ENCODE measurements at regions not wholly inside any gene's neighbourhood (a gene's known extent, or its start where the extent isn't known, plus 50 kb on each side); places are given as distances from the start of the nearest gene placed in this dataset.

DNA sequence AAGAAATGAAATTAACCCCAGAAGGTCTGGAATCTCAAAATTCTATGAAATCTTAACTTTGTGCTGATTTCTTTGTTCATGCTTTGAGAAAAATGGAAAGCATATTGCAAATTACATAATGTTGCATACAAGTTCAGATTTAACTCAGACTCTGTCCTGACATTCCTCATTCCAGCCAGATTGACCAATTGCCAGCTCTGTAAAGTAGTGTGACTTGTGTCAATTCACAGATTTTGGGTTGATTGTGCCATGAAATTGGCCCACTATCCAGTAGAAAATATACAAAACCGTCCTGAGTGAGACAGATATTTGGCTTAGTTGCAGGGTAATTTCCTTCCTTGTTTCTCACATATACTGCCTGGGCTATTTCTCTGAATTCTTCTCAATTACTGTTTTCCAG is 1312.6 kb downstream of the ROBO1 start:
- no peaks in the 10 kb centered on the region for H3K36me3 ChIP-seq (ENCODE audit: insufficient read depth, low read length)
- no peaks in the 10 kb centered on the region for H3K4me1 ChIP-seq (ENCODE audit: insufficient read depth, low read length, poor library complexity, severe bottlenecking)
- no peak for TF ChIP-seq EZH2phosphoT487 (IDR thresholded peaks at IDR 0.05; ENCODE audit: borderline replicate concordance)
- TF ChIP-seq, protein P1, sequence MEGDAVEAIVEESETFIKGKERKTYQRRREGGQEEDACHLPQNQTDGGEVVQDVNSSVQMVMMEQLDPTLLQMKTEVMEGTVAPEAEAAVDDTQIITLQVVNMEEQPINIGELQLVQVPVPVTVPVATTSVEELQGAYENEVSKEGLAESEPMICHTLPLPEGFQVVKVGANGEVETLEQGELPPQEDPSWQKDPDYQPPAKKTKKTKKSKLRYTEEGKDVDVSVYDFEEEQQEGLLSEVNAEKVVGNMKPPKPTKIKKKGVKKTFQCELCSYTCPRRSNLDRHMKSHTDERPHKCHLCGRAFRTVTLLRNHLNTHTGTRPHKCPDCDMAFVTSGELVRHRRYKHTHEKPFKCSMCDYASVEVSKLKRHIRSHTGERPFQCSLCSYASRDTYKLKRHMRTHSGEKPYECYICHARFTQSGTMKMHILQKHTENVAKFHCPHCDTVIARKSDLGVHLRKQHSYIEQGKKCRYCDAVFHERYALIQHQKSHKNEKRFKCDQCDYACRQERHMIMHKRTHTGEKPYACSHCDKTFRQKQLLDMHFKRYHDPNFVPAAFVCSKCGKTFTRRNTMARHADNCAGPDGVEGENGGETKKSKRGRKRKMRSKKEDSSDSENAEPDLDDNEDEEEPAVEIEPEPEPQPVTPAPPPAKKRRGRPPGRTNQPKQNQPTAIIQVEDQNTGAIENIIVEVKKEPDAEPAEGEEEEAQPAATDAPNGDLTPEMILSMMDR (conservative IDR thresholded peaks at IDR 0.05; ENCODE audit: low read length), result no peak
- H3K9me2 ChIP-seq (replicated peaks; ENCODE audit: low read depth, low read length), result no peaks in the 10 kb centered on the region
- H3K27me3 ChIP-seq (ENCODE audit: insufficient read depth, low read length, poor library complexity, severe bottlenecking), result no peaks in the 10 kb centered on the region
- H3F3A ChIP-seq (ENCODE audit: low read depth), result no peaks in the 10 kb centered on the region
- H3K4me2 ChIP-seq (ENCODE audit: low read depth, low read length, poor library complexity, severe bottlenecking), result no peak overlapping the region
- H3K4me3 ChIP-seq (ENCODE audit: low read length, poor library complexity, severe bottlenecking), result no peak overlapping the region
- H3K9me3 ChIP-seq (ENCODE audit: insufficient read depth, low read depth, low read length), result no peaks in the 10 kb centered on the region
- no peaks in the 10 kb centered on the region for H3K79me2 ChIP-seq (ENCODE audit: insufficient read depth, low read length)
- H2AFZ ChIP-seq (ENCODE audit: low read length), result no peak overlapping the region
- H4K20me1 ChIP-seq (ENCODE audit: insufficient read depth, low read length, poor library complexity, severe bottlenecking), result no peaks in the 10 kb centered on the region
- no peak overlapping the region for H3K9ac ChIP-seq (ENCODE audit: low read depth, low read length, poor library complexity, severe bottlenecking)

DNA sequence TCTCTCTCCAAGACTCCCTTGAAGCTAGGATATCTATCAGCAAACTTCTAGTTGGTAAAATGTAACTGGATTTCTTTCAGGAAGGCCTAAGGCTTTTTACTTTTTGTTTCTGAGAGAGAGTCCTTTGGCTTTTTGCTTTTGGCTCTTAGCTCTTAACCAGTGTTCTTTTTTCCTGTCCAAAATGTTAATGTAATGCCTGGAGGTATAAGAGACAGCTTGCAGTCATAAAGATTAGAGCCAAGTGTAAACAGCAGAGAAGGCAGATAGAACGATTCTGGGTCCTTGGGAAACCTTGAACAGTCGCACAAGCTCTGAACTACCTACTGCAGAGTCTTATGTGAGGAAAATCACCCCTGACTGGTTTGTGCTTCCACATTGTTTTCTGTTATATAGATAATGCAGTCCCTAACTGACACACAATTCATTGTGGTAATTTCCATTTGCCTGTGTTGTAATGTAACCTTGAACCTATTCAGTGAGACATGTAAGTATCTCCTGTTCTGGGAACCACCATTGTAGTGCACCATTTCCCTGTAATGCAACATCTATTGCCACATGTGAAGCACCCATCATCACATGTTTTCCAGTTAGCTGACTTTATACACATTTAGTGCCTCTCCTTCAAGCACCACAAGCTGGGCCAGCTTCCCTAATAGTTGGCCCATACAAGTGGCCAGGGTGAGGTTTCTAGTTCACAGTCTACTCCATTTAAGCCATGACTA is 1311.9 kb downstream of the ROBO1 start:
- no peak overlapping the region for H2AFZ ChIP-seq (ENCODE audit: low read length)
- H3K4me2 ChIP-seq (ENCODE audit: low read depth, low read length, poor library complexity, severe bottlenecking), result no peak overlapping the region
- no peaks in the 10 kb centered on the region for H3K36me3 ChIP-seq (ENCODE audit: insufficient read depth, low read length)
- H3K9me3 ChIP-seq (ENCODE audit: insufficient read depth, low read depth, low read length), result no peaks in the 10 kb centered on the region
- H4K20me1 ChIP-seq (ENCODE audit: insufficient read depth, low read length, poor library complexity, severe bottlenecking), result no peaks in the 10 kb centered on the region
- H3K27me3 ChIP-seq (ENCODE audit: insufficient read depth, low read length, poor library complexity, severe bottlenecking), result no peaks in the 10 kb centered on the region
- no peak overlapping the region for H3K4me3 ChIP-seq (ENCODE audit: low read length, poor library complexity, severe bottlenecking)
- H3F3A ChIP-seq (ENCODE audit: low read depth), result no peaks in the 10 kb centered on the region
- no peaks in the 10 kb centered on the region for H3K9me2 ChIP-seq (replicated peaks; ENCODE audit: low read depth, low read length)
- no peaks in the 10 kb centered on the region for H3K4me1 ChIP-seq (ENCODE audit: insufficient read depth, low read length, poor library complexity, severe bottlenecking)
- H3K79me2 ChIP-seq (ENCODE audit: insufficient read depth, low read length), result no peaks in the 10 kb centered on the region
- TF ChIP-seq EZH2phosphoT487 (IDR thresholded peaks at IDR 0.05; ENCODE audit: borderline replicate concordance), result no peak
- TF ChIP-seq, protein P1 (conservative IDR thresholded peaks at IDR 0.05; ENCODE audit: low read length), result no peak
- no peak overlapping the region for H3K9ac ChIP-seq (ENCODE audit: low read depth, low read length, poor library complexity, severe bottlenecking)

DNA sequence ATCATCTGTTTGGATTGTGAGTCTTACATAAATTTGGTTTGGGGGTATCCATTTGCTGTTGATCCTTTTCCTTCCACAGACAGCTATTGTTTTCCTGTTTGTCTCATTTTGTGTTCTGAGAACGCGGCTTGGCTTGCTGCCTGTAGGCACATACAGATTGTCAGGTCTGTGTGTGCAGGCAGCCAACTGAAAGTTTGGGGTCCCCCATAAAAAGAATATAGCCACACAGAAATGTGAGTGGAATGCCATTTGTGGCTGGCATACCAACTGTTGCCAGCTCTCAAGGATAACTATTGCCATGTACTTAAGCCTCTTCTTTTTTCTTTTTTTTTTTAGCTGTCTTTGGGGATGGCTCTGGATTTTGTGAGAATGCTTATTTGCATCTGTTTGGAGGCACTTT is 1308.0 kb downstream of the ROBO1 start:
- Histone ChIP-seq H3K4me2 (ENCODE audit: low read depth, low read length, poor library complexity, severe bottlenecking) (no peak overlapping the region), H3F3A (ENCODE audit: low read depth) (no peaks in the 10 kb centered on the region), H3K4me3 (ENCODE audit: low read length, poor library complexity, severe bottlenecking) (no peak overlapping the region), H2AFZ (ENCODE audit: low read length) (no peak overlapping the region), H3K9me3 (ENCODE audit: insufficient read depth, low read depth, low read length) (no peaks in the 10 kb centered on the region), H3K9ac (ENCODE audit: low read depth, low read length, poor library complexity, severe bottlenecking) (no peak overlapping the region), H3K36me3 (ENCODE audit: insufficient read depth, low read length) (no peaks in the 10 kb centered on the region), H4K20me1 (ENCODE audit: insufficient read depth, low read length, poor library complexity, severe bottlenecking) (no peaks in the 10 kb centered on the region), H3K79me2 (ENCODE audit: insufficient read depth, low read length) (no peaks in the 10 kb centered on the region), H3K9me2 (replicated peaks; ENCODE audit: low read depth, low read length) (no peaks in the 10 kb centered on the region), H3K4me1 (ENCODE audit: insufficient read depth, low read length, poor library complexity, severe bottlenecking) (no peaks in the 10 kb centered on the region), H3K27me3 (ENCODE audit: insufficient read depth, low read length, poor library complexity, severe bottlenecking) (no peaks in the 10 kb centered on the region)
- TF ChIP-seq, protein P1 (conservative IDR thresholded peaks at IDR 0.05; ENCODE audit: low read length), result no peak
- no peak for TF ChIP-seq EZH2phosphoT487 (IDR thresholded peaks at IDR 0.05; ENCODE audit: borderline replicate concordance)
